ENCODE measurements at regions not wholly inside any gene's neighbourhood (a gene's known extent, or its start where the extent isn't known, plus 50 kb on each side); places are given as distances from the start of the nearest gene placed in this dataset.
"Not testable (repeated sequence)": the region's sequence is repeated elsewhere in the genome, so short reads cannot be mapped to it uniquely, and the experiment has no call there.

DNA sequence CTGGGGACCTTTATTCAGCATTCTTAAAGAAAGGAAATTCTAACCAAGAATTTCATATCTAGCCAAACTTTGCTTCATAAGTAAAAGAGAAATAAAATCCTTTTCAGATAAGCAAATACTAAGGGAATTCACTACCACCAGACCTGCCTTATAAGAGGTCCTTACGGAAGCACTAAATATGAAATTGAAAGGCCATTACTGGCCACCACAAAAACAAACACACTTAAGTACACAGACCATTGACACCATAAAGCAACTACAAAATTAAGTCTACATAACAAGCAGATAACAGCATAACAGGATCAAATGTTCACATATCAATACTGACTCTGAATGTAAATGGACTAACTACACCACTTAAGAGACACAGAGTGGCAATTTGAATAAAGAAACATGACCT, 361.4 kb upstream of the POU5F2 start:
- DNase-seq, result no peak

DNA sequence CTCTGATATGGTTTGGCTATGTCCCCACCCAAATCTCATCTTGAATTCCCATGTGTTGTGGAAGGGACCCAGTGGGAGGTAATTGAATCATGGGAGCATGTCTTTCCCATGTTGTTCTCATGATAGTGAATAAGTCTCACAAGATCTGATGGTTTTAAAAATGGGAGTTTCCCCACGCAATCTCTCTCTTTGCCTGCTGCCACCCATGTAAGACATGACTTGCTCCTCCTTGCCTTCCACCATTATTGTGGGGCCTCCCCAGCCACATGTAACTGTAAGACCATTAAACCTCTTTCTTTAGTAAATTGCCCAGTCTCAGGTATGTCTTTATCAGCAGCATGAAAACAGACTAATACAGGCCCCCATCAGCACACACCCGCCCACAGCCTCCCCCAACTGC, 356.0 kb upstream of the POU5F2 start:
- not testable (repeated sequence) for DNase-seq

DNA sequence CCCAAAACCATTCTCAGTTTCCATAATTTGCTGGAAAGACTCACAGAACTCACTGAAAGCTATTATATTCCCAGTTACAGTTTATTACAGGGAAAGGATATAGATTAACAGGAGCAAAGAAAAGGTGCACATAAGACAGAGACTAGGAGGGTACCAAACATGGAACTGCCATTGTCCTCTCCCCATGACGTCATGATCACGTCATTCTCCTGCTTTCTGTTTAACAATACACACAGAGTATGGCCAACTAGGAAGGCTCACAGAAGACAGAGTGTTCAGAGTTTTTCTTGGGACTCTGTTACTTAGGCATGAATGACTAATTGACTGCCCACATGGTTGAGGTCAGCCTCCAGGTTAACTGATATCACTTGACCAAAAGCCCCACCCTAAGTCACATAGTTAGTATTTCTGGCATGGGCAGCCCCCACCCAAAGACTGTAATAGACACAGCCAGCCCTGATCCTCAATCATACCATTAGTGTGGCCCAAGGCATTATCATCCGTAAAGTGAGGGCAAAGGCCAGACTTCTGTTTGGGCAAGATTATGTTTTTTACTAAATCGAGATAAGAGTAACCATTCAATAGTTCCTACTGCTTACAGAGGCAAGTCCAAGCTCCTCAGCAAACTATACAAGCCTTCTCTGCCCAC, 353.5 kb upstream of the POU5F2 start:
- DNase-seq, result no peak

DNA sequence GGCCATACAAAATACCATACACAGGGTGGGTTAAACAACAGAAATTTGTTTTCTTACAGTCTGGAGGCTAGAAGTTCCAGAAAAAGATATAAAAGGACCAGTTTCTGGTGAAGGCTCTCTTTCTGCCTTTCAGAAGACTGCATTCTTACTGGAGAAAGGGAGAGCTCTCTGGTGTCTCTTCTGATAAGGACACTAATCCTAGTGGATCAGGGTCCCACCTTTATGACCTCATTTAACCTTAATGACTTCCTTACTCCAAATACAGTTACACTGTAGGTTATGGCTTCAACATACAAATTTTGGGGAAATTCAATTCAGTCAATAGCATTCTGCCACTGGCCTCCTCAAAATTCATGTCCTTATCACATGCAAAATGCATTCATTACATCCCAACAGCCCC, 351.9 kb upstream of the POU5F2 start:
- no peak for DNase-seq

DNA sequence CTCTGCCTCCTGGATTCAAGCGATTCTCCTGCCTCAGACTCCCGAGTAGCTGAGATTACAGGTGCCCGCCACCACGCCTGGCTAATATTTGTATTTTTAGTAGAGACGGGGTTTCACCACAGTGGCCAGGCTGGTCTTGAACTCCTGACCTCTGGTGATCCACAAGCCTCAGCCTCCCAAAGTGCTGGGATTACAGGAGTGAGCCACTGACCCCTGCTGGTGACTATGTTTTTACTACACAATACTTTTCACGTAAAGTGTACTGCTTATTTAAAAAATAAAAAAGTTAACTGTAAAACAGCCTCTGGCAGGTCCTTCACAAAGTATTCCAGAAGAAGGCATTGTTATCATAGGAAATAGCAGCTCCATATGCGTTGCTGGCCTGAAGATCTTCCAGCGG, 345.2 kb upstream of the POU5F2 start:
- not testable (repeated sequence) for DNase-seq

DNA sequence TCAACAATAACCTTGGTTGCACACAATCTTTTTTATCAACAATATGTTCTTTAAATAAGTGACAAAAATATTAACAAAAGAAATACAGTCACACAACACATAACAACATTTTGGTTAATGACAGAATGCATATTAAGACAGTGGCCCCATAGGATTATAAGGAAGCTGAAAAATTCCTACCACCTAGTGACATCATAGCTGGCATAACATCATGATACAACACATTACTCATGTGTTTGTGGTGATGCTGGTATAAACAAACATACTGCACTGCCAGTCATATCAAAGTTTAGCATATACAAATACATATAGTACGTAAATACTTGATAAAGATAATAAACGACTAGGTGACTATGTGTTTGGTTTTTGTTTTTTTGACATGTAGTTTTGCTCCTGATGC, 344.8 kb upstream of the POU5F2 start:
- DNase-seq, result no peak

DNA sequence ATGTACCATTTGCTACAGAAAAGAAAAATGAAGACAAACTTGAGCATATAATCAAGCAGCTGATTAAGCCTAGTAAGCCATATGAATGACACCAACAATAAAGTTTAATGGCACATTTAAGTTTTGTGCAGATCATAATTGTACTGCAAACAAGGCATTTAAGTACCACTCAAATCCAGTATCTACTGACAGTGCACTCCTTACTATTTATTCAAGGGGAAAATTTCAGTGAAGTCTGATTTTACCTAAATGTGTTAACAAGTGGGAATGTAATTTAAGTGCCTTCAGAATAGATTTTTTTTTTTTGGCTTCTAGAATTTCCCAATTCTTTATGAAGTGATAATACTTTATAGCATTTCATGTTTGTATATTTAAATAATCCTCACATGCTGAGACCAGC, 341.0 kb upstream of the POU5F2 start:
- DNase-seq, result no peak

DNA sequence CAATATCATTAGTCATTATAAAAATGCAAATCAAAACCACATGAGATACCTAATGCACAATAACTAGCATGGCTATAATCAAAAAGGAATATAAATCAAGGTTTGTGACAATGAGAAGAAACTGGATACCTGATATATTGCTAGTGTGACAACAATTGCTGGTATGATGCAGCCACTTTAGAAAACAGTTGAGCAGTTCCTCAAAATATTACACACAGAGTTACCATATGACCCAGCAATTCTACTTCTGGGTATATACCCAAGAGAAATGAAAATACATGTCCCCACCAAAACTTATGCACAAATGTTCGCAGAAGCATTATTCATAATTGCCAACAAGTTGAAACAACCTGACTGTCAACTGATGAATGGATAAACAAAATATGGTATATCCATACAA, 339.7 kb upstream of the POU5F2 start:
- no peak for DNase-seq

DNA sequence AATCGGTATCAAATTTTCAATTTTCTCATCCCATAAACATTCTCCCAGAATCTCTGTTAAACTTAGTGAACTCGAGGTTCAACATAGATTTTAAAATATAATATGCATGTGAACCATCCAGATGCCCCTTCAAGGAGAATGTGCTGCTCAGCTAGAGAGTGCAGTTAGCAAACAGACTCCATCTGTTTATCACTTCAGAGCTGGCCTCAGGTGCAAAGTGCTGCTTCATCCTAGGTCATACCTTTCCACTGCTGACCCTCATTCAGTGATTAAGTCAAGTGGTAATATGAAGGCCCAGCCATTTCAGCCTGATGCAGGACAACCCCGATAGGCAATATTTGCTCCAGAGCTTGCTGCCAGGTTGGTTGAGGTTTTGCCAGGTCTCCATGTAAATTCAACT, 339.0 kb upstream of the POU5F2 start:
- no peak for DNase-seq

DNA sequence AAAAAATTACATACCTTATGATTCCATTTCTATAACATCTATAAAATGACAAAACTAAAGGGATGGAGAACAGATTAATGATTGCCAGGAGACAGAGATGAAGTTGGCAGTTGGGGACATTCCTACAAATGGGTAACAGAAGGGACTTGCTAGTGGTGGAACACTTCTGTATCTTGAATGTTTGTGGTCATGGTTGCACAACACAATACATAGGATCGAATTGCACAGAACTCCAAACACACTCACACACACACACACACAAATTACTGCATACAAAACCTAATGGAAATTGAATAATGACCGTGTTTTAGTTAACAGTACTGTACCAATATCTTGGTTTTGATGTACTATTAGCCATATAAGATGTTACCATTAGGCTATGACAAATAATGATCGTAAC, 330.7 kb upstream of the POU5F2 start:
- DNase-seq, result no peak

DNA sequence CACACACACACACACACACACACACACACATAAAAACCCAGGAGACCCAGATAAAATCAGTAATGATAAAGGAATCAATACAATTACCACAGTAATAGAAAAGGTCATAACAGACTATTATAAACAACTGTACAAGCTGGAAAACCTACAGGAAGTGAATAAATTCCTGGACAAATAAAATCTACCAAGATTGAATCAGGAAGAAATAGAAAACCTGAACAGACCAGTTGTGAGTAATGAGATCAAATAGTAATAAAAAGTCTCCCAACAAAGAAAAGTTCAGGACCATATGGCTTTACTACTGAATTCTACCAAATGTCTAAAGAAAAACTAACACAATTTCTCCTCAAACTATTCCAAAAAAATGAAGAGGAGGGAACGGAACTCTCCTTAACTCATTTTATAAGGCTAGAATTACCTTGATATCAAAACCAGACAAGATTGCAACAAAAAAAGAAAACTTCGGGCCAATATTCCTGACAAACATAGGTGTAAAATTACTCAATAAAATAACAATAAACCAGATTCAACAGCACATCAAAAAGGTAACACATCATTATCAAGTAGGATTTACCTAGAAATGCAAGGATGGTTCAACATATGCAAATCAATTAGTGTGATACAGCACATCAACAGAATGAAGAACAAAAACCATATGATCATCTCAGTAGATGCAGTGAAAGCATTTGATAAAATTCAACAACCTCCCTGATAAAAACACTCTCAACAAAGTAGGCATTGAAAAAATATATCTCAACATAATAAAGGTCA, 325.2 kb upstream of the POU5F2 start:
- no peak for DNase-seq

DNA sequence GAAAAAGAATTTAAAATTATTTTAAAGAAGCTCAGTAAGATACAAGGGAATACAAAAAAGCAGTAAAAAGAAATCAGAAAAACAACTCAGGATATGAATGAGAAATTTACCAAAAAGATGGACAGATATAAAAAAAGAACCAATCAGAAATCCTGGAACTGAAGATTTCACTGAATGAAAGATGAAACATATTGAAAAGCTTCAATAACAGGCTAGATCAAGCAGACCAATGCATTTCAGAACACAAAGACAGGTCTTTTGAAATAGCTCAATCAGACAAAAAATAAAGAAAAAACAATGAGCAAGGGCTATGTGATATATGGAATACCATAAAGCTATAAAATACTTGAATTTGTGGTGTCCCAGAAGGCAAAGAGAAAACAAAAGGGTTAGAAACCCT, 322.6 kb upstream of the POU5F2 start:
- DNase-seq, result no peak

DNA sequence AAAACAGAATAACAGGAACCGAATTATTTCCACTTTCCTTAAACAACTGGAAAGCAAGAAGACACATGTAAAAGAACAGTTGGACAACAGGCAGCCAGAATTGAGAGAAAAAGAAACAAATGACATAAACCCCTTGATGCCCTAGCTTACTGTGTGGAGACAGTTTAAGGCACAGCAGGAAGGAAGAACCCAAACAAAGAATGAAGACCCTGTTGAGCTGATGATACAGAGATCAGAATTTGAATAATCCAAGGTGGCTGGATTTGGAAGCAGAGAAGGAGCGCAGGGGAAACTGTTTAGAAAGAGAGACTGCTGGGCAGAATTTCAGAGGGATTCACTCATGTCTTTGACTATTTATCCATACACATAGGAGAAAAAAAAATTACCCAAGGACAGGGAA, 316.3 kb upstream of the POU5F2 start:
- no peak for DNase-seq

DNA sequence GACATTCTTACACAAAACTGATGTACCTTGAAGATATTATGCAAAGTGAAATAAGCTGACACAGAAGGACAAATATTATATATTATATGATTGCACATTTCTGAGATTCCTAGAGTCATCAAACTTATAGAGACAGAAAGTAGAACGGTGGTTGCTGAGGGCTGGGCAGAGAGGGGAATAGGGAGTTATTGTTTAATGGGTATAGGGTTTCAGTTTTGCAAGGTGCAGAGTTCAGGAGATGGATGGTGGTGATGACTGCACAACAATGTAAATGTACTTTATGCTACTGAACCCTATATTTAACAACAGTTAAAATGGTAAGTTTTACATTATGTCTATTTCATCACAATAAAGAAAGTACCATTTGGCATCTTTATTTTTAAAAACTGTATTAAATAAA, 315.8 kb upstream of the POU5F2 start:
- DNase-seq, result no peak

DNA sequence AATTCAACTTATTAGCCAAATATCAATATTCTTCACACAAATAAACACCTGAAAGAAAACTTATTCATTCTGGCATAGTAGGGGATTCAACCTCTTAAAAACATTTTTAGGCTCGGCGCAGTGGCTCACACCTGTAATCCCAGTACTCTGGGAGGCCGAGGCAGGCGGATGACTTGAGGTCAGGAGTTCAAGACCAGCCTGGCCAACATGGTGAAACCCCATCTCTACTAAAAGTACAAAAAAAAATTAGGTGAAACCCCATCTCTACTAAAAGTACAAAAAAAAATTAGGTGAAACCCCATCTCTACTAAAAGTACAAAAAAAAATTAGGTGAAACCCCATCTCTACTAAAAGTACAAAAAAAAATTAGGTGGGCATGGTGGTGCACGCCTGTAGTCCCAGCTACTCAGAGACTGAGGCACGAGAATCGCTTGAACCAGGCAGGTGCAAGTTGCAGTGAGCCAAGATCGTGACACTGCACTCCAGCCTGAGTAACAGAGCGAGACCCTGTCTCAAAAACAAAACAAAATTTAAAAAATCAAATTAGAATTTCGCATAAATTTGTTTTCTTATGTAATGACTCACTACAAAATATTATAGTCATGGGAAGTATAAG, 308.0 kb upstream of the POU5F2 start:
- not testable (repeated sequence) for DNase-seq

DNA sequence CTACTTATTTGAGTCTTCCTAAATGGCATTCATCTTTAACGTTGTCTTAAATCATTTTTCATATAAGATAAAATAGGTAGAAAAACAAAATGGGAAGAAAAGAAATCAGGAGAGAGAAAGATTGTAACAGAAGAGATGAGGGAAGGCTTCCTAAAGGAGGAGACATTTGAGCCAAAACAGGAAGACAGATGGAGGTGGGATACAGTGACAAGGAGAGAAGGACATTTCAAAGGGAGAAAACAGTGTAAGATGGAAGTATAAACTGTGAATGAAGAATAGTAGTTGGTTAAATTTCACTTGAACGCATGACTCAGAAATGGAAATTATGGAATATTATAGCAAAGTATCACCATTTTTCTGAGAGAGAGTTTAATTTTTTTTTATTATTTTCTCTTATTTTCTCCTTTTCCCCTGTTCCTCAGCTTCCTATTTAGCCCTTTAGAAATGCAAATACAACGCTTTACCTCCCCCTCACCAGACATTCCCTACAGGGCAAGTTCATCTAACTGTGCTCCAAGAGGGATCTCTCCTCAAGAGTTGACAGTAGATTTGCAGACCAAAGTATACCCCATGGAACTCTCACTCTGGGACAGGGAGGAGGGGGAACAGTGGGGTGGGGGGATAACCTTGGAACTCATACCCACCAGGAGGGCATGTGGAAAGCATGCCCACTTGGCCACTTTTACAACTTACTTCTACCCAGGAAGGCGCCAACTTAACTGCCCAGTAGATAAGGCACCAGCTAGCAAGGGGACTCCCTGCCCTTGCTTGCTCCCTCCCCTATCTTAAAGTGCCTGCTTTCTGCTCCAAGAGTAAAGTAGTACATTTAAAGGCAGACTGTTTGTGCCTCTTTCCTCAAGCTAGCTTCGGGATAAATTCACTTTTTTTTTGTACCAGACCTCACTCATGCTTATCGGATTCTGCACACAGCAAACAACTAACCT, 304.7 kb upstream of the POU5F2 start:
- no peak for DNase-seq

DNA sequence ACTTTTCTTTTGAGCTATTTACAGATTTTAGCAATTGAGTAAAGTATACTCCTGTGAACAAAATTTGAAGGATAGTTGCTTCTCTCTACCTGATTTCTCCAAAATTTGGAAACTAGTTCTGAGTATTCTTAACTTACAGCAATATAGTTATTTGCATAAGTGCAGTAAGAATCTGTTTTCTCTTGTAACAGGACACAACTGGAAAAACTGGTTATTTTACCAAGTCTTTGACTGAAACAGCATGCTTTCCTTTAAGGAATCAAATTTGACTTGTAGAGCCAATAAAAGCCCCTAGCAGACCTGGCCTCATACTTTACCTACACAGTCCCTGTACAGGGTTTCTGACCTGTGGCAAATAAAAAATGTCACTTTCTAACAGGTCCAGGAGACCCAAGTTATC, 301.9 kb upstream of the POU5F2 start:
- DNase-seq, result no peak

DNA sequence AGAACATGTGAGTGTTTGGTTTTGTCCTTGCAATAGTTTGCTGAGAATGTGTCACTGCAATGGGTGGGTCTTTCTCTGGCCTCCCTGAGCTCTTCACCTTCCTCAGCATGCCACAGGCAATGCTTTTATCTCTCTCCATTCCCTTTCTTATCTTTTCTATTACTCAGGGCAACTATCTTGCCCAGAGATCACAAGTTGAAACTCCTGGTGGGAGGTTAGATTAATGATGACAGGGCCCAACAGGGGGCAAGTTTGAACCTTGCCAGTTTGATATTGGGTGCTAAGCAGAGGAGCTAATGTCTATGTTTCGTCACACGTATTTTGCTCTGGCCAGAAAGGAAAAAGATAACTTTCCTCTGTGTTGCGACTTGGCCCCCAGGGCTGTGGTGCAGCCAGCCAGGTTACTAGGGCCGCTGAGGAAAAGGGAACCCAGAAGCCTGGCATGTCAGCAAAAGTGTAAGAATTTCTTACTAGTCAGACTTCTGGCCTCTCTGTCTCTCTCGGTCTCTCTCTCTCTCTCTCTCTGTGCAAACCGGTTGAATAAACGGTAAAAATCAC, 299.3 kb upstream of the POU5F2 start:
- no peak for DNase-seq

DNA sequence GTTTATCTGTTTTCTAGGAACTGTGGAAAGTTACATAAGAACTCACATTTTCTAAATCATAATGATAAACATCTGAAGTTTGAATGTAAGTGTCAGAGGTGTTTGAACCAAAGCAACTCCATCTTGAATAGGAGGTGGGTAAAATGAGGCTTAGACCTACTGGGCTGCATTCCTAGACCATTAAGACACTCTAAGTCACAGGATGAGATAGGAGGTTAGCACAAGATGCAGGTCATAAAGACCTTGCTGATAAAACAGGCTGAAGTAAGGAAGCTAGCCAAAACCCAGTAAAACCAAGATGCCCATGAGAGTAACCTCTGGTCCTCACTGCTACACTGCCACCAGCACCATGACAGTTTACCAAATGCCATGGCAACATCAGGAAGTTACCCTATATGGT, 297.7 kb upstream of the POU5F2 start:
- no peak for DNase-seq

DNA sequence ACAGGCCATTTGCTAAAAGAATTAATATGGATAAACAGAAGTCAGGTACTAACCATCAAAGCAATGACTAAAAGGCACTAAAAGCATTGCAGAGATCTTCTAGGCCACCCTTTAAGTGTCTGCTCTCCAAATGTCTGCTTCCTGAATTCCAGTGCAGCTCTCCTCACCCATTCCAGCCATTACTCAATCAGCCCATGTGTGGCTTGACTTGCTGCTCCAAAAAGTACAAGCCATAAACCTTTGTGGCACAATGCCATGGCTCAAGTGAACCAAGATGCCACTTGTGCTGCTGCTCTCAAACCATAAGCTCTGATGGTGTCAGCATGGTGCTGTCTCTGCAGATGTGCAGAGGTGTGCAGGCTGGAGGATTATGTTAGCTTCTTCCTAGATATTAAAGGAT, 290.2 kb upstream of the POU5F2 start:
- DNase-seq, result no peak

DNA sequence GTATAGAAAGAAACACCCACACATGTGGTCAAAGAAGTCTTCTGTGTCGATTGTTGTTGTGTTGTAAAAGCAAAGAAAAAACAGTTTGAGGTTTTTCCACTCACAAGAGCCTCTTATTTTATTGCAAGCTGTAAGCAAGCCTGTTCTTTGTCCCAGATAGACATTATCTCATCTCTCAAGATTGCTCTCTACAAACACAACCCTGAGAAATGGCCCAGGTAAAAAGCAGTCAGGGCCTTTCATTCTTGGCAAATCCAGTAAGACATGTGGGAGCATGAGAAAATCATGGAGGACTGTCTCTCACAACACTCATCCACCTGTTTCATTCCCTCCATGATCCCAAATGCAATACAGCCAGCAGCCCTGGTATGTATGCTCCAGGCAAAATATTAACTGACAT, 286.6 kb upstream of the POU5F2 start:
- no peak for DNase-seq

DNA sequence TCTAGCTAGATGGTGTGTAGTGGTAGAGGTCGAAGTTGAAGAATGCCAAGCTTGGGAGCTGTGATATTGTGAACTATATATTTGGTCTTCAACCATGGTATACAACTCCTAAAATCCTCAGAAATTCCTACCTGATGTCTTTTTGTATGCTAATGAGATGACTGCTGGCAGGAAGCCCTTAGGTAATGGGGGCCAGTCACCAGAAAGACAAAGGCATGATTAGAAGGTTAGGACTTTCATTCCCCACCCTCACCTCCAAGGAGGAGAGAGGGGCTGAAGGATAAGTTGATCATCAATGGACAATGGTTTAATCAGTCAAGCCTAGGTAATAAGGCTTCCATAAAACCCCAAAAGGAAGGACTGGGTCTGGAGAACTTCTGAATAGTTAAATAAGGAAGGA, 285.7 kb upstream of the POU5F2 start:
- DNase-seq, result no peak

Data from CD4-positive, alpha-beta T cell treated with Interleukin-4 for 1 hour (primary cell).